H1 (cell line): ENCODE measurements at regions not wholly inside any gene's neighbourhood (a gene's known extent, or its start where the extent isn't known, plus 50 kb on each side); places are given as distances from the start of the nearest gene placed in this dataset.

ENCODE experiments used
- CTCF ChIA-PET: fragments of 300-600 bp; sonication (Branson Sonifier 250); formaldehyde crosslinking; loops from one replicate; lab custom pipeline; 2021; ENCODE audit not compliant: partially characterized antibody; lab: Charles Lee
- POLR2A ChIA-PET: fragments of 300-600 bp; sonication (Branson Sonifier 250); formaldehyde crosslinking; loops from one replicate; lab custom pipeline; 2021; ENCODE audit warnings: inconsistent platforms; ENCODE audit not compliant: partially characterized antibody; lab: Charles Lee
- DNase-seq, 2 experiments: peaks; one replicate each; pipeline versions ENCODE4 v3.0.0 to v3.0.0-alpha.2; 2010 to 2022; ENCODE audit warnings: low spot score in 2 of 2, low read depth in 1 of 2, mixed read lengths in 1 of 2
- FAIRE-seq: peaks from 2 replicates; lab custom pipeline; 2011; peaks lifted over from hg19 to GRCh38; lab: Jason Lieb, UNC
- H2AFZ ChIP-seq: 2 replicates; pipeline ENCODE4 v1.8.1; 2012; ENCODE audit warnings: low read length, inconsistent platforms
- H2AK5ac ChIP-seq: 2 replicates; pipeline ENCODE4 v1.6.1; 2013; ENCODE audit warnings: low read depth, low read length
- H2BK120ac ChIP-seq: replicated peaks from 2 replicates; pipeline ENCODE3; 2013; ENCODE audit warnings: low read depth, low read length, inconsistent platforms
- H2BK12ac ChIP-seq: 2 replicates; pipeline ENCODE4 v1.6.1; 2013; ENCODE audit warnings: low read depth, low read length
- H2BK15ac ChIP-seq: 2 replicates; pipeline ENCODE4 v1.6.1; 2013; ENCODE audit warnings: low read length
- H2BK20ac ChIP-seq: 2 replicates; pipeline ENCODE4 v1.6.1; 2013; ENCODE audit warnings: low read length
- H2BK5ac ChIP-seq: 2 replicates; pipeline ENCODE4 v1.6.1; 2013; ENCODE audit warnings: low read depth, low read length
- H3K14ac ChIP-seq: 2 replicates; pipeline ENCODE4 v1.6.1; 2013; ENCODE audit warnings: inconsistent platforms; ENCODE audit not compliant: insufficient read length
- H3K18ac ChIP-seq: 2 replicates; pipeline ENCODE4 v1.6.1; 2013; ENCODE audit warnings: low read length; ENCODE audit errors: extremely low read depth
- H3K23ac ChIP-seq: 2 replicates; pipeline ENCODE4 v1.6.1; 2013; ENCODE audit warnings: inconsistent platforms; ENCODE audit not compliant: insufficient read length
- H3K23me2 ChIP-seq: 2 replicates; pipeline ENCODE4 v1.6.1; 2013; ENCODE audit warnings: low read depth, low read length
- H3K27ac ChIP-seq: 2 replicates; pipeline ENCODE4 v1.6.1; 2011; ENCODE audit warnings: low read depth, low read length, inconsistent platforms
- H3K27me3 ChIP-seq, 4 experiments: replicated peaks in 1 of 4; 1 replicate in 1 of 4; 2 replicates in 3 of 4; pipeline versions ENCODE4 v1.6.1 to v1.8.1; 2011 to 2013; ENCODE audit warnings: low read length in 3 of 4, mild to moderate bottlenecking in 3 of 4, inconsistent platforms in 2 of 4, mixed read lengths in 2 of 4, moderate library complexity in 1 of 4; ENCODE audit not compliant: control insufficient read depth in 3 of 4, insufficient read depth in 3 of 4; ENCODE audit errors: extremely low read depth in 1 of 4
- H3K36me3 ChIP-seq, 4 experiments: 2 replicates each; pipeline versions ENCODE4 v1.6.1 to v1.8.1; 2011 to 2013; ENCODE audit warnings: mild to moderate bottlenecking in 4 of 4, low read length in 3 of 4, moderate library complexity in 2 of 4, control low read depth in 1 of 4, inconsistent platforms in 1 of 4; ENCODE audit not compliant: insufficient read depth in 4 of 4, control insufficient read depth in 2 of 4
- H3K4ac ChIP-seq: replicated peaks from 2 replicates; pipeline ENCODE3; 2013; ENCODE audit warnings: low read length, low read depth, mixed read lengths, inconsistent platforms; ENCODE audit not compliant: insufficient read length
- H3K4me1 ChIP-seq, 4 experiments: replicated peaks in 1 of 4; 1 replicate in 1 of 4; 2 replicates in 3 of 4; pipeline versions ENCODE4 v1.6.1 to v1.8.1; 2011 to 2013; ENCODE audit warnings: low read length in 3 of 4, inconsistent platforms in 2 of 4, mixed read lengths in 1 of 4; ENCODE audit not compliant: insufficient read depth in 4 of 4, control insufficient read depth in 3 of 4
- H3K4me2 ChIP-seq, 2 experiments: 2 replicates each; pipeline versions ENCODE4 v1.6.1 to v1.8.1; 2011 to 2013; ENCODE audit warnings: low read depth in 2 of 2, low read length in 2 of 2, control low read depth in 1 of 2, inconsistent platforms in 1 of 2, mild to moderate bottlenecking in 1 of 2; ENCODE audit not compliant: insufficient read depth in 1 of 2
- H3K4me3 ChIP-seq, 4 experiments: fragments of 200-600, 300-600 bp in 1 of 4; sonication (generic), shearing (Covaris generic), sonication (Bioruptor Twin) in 1 of 4; 2 replicates each; pipeline versions ENCODE4 v1.5.1 to v1.8.1; 2011 to 2016; ENCODE audit warnings: low read length in 4 of 4, low read depth in 3 of 4, control low read depth in 2 of 4, inconsistent platforms in 2 of 4, mild to moderate bottlenecking in 2 of 4, mixed read lengths in 1 of 4, moderate library complexity in 1 of 4; ENCODE audit not compliant: insufficient read depth in 2 of 4; ENCODE audit errors: extremely low read depth in 1 of 4
- H3K56ac ChIP-seq: replicated peaks from 2 replicates; pipeline ENCODE3; 2013; ENCODE audit warnings: low read depth, mild to moderate bottlenecking, mixed read lengths, low read length, inconsistent platforms; ENCODE audit not compliant: insufficient read length
- H3K79me1 ChIP-seq: 2 replicates; pipeline ENCODE4 v1.6.1; 2013; ENCODE audit warnings: low read depth, low read length, control low read depth
- H3K79me2 ChIP-seq, 2 experiments: 2 replicates each; pipeline versions ENCODE4 v1.6.1 to v1.8.1; 2012 to 2013; ENCODE audit warnings: low read length in 2 of 2, mild to moderate bottlenecking in 2 of 2, inconsistent platforms in 1 of 2; ENCODE audit not compliant: insufficient read depth in 2 of 2, control insufficient read depth in 1 of 2
- H3K9ac ChIP-seq, 4 experiments: replicated peaks in 1 of 4; 1 replicate in 1 of 4; 2 replicates in 3 of 4; pipeline versions ENCODE4 v1.6.1 to v1.8.1; 2011 to 2013; ENCODE audit warnings: low read depth in 3 of 4, low read length in 3 of 4, control low read depth in 2 of 4, mild to moderate bottlenecking in 2 of 4, moderate library complexity in 2 of 4, inconsistent platforms in 1 of 4; ENCODE audit errors: extremely low read depth in 1 of 4
- H3K9me3 ChIP-seq, 2 experiments: 2 replicates each; pipeline versions ENCODE4 v1.6.1 to v1.8.1; 2012 to 2013; ENCODE audit warnings: mild to moderate bottlenecking in 2 of 2, moderate library complexity in 2 of 2, control low read depth in 1 of 2, inconsistent platforms in 1 of 2, low read depth in 1 of 2, low read length in 1 of 2, mixed read lengths in 1 of 2; ENCODE audit not compliant: insufficient read depth in 2 of 2
- H4K20me1 ChIP-seq, 2 experiments: replicated peaks in 1 of 2; 2 replicates each; pipeline versions ENCODE3 to v1.8.1; 2011 to 2013; ENCODE audit warnings: inconsistent platforms in 2 of 2, low read length in 2 of 2, mild to moderate bottlenecking in 1 of 2; ENCODE audit not compliant: insufficient read depth in 2 of 2, control insufficient read depth in 1 of 2
- H4K5ac ChIP-seq: 2 replicates; pipeline ENCODE4 v1.6.1; 2013; ENCODE audit warnings: low read length, low read depth, mixed read lengths, inconsistent platforms; ENCODE audit not compliant: insufficient read length
- H4K8ac ChIP-seq: 2 replicates; pipeline ENCODE4 v1.8.0; 2013; ENCODE audit warnings: mild to moderate bottlenecking, moderate library complexity, low read length, inconsistent platforms; ENCODE audit not compliant: insufficient read depth; ENCODE audit errors: extremely low read depth
- H4K91ac ChIP-seq: replicated peaks from 2 replicates; pipeline ENCODE3; 2013; ENCODE audit warnings: low read length, mixed read lengths, inconsistent platforms; ENCODE audit not compliant: insufficient read length
- BCL11A ChIP-seq, 2 experiments: IDR thresholded peaks; one replicate each; pipeline ENCODE4 v1.6.1; 2011; ENCODE audit warnings: low read depth in 2 of 2, low read length in 2 of 2, mild to moderate bottlenecking in 2 of 2
- CBX8 ChIP-seq: fragments of 300-800, 300-1000 bp; sonication (generic); IDR thresholded peaks from 2 replicates; pipeline ENCODE4 v1.7.1; 2016; ENCODE audit warnings: low read depth, low read length, borderline replicate concordance
- CHD1 ChIP-seq: IDR thresholded peaks from 2 replicates; pipeline ENCODE4 v1.6.1; 2012; ENCODE audit warnings: low read depth, low read length, improper control_type of control experiment
- CREB1 ChIP-seq: IDR thresholded peaks from 2 replicates; pipeline ENCODE4 v1.6.1; 2012; ENCODE audit warnings: inconsistent platforms
- HDAC6 ChIP-seq: IDR thresholded peaks from one replicate; pipeline ENCODE4 v1.7.1; 2012; ENCODE audit warnings: low read depth, mild to moderate bottlenecking, inconsistent platforms, low read length, moderate library complexity
- JUN ChIP-seq: IDR thresholded peaks from 2 replicates; pipeline ENCODE4 v1.6.1; 2011; ENCODE audit warnings: low read depth, mild to moderate bottlenecking, improper control_type of control experiment, low read length
- NANOG ChIP-seq: IDR thresholded peaks from 2 replicates; pipeline ENCODE4 v1.6.1; 2011; ENCODE audit warnings: low read length, low read depth, mild to moderate bottlenecking, inconsistent platforms; ENCODE audit not compliant: insufficient read depth, poor library complexity, severe bottlenecking
- RAD21 ChIP-seq, 2 experiments: IDR thresholded peaks in 1 of 2; conservative IDR thresholded peaks in 1 of 2; 2 replicates each; pipeline ENCODE4 v1.6.1; 2011; ENCODE audit warnings: low read depth in 2 of 2, low read length in 2 of 2, improper control_type of control experiment in 1 of 2, inconsistent platforms in 1 of 2, mild to moderate bottlenecking in 1 of 2, moderate library complexity in 1 of 2
- SIX5 ChIP-seq: IDR thresholded peaks from 2 replicates; pipeline ENCODE4 v1.6.1; 2011; ENCODE audit warnings: mild to moderate bottlenecking, low read depth, low read length
- SP1 ChIP-seq: IDR thresholded peaks from 2 replicates; pipeline ENCODE4 v1.6.1; 2011; ENCODE audit warnings: low read depth, low read length
- TCF12 ChIP-seq: IDR thresholded peaks from 2 replicates; pipeline ENCODE4 v1.6.1; 2011; ENCODE audit warnings: low read depth, mild to moderate bottlenecking, low read length
- USF2 ChIP-seq: IDR thresholded peaks from 2 replicates; pipeline ENCODE4 v1.6.1; 2011; ENCODE audit warnings: low read length, improper control_type of control experiment
- TF ChIP-seq, protein P1 (sequence below): IDR thresholded peaks from 2 replicates; pipeline ENCODE4 v1.6.1; 2011; ENCODE audit warnings: low read depth, mild to moderate bottlenecking, low read length; ENCODE audit not compliant: insufficient read depth
- TF ChIP-seq, protein P2 (sequence below): IDR thresholded peaks from 2 replicates; pipeline ENCODE4 v1.6.1; 2012; ENCODE audit warnings: inconsistent platforms

DNA sequence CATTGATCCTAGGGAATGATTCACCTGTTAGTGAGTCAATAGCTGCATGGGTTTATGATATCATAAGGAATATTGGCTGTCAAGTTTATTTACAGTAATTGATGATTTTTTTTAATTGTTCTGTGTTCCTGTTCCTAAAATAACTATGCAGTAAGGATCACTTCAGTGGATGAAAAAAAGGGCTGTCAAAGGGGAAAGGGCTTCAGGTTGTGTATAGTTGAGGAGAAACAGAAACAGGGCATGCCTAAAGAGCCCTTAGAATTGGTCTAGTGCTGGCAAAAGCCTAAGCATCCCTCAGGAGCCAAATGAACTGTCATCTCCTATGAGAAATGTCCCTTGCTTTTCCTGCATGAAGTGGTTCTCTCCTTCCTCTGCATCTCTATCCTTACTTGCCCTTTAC is 444.9 kb downstream of the RMST start:
- DNase-seq (no peak), FAIRE-seq (no peak)
- Histone ChIP-seq H2BK12ac (no peak overlapping the region), H3K79me1 (no peaks in the 10 kb centered on the region), H2BK5ac (no peak overlapping the region), H2AFZ (no peak overlapping the region), H2BK120ac (no peak overlapping the region), H3K36me3 (no peaks in the 10 kb centered on the region), H3K14ac (no peak overlapping the region), H4K5ac (no peak overlapping the region), H3K23me2 (no peaks in the 10 kb centered on the region), H4K20me1 (no peaks in the 10 kb centered on the region), H3K4ac (no peak overlapping the region), H3K79me2 (no peaks in the 10 kb centered on the region), H3K4me3 (no peak overlapping the region), H3K4me2 (no peak overlapping the region; a peak in 1 of 4 replicates), H2BK20ac (no peak overlapping the region), H3K23ac (no peak overlapping the region), H3K9ac (no peak overlapping the region), H2AK5ac (no peak overlapping the region), H3K4me1 (no peaks in the 10 kb centered on the region), H3K9me3 (no peaks in the 10 kb centered on the region), H3K56ac (no peak overlapping the region), H3K18ac (no peak overlapping the region), H2BK15ac (no peak overlapping the region), H3K27ac (no peak overlapping the region), H4K91ac (no peak overlapping the region), H3K27me3 (no peaks in the 10 kb centered on the region), H4K8ac (no peak overlapping the region)
- POLR2A ChIA-PET: no interaction called here
- CTCF ChIA-PET: no interaction called here
- TF ChIP-seq JUN: no peak
- TF ChIP-seq, protein P1, sequence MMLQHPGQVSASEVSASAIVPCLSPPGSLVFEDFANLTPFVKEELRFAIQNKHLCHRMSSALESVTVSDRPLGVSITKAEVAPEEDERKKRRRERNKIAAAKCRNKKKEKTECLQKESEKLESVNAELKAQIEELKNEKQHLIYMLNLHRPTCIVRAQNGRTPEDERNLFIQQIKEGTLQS: no peak
- no peak for TF ChIP-seq SIX5
- TF ChIP-seq SP1: no peak
- TF ChIP-seq BCL11A (IDR thresholded peaks at IDR 0.05; ENCODE audit: low read depth in 2 of 2, low read length in 2 of 2): no peak
- TF ChIP-seq TCF12: no peak
- no peak for TF ChIP-seq CHD1
- no peak for TF ChIP-seq USF2
- TF ChIP-seq RAD21 (IDR thresholded peaks at IDR 0.05 in 1 of 2, conservative IDR thresholded peaks at IDR 0.05 in 1 of 2; ENCODE audit: low read depth in 2 of 2, low read length in 2 of 2): no peak
- no peak for TF ChIP-seq NANOG
- no peak for TF ChIP-seq HDAC6
- no peak for TF ChIP-seq CREB1
- no peak for TF ChIP-seq CBX8
- TF ChIP-seq, protein P2, sequence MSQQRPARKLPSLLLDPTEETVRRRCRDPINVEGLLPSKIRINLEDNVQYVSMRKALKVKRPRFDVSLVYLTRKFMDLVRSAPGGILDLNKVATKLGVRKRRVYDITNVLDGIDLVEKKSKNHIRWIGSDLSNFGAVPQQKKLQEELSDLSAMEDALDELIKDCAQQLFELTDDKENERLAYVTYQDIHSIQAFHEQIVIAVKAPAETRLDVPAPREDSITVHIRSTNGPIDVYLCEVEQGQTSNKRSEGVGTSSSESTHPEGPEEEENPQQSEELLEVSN: no peak
